Type B pancreatic cell (in vitro differentiated cells): ENCODE measurements at regions not wholly inside any gene's neighbourhood (a gene's known extent, or its start where the extent isn't known, plus 50 kb on each side); places are given as distances from the start of the nearest gene placed in this dataset.

Experiments used
- DNase-seq: peaks from one replicate; pipeline ENCODE4 v3.0.0; 2021; ENCODE audit warnings: mixed read lengths; ENCODE audit not compliant: unreplicated experiment; ENCODE audit errors: extremely low spot score
- H3K27ac Mint-ChIP-seq: 2 replicates; pipeline ENCODE4 v1.8.0; 2021; ENCODE audit warnings: mild to moderate bottlenecking, mixed read lengths
- H3K27me3 Mint-ChIP-seq: 2 replicates; pipeline ENCODE4 v1.8.0; 2021; ENCODE audit warnings: mixed read lengths
- H3K36me3 Mint-ChIP-seq: 2 replicates; pipeline ENCODE4 v1.8.0; 2021; ENCODE audit warnings: mixed read lengths
- H3K4me1 Mint-ChIP-seq: one replicate; pipeline ENCODE4 v1.8.0; 2021; ENCODE audit warnings: mixed read lengths; ENCODE audit not compliant: unreplicated experiment
- H3K4me3 Mint-ChIP-seq: 2 replicates; pipeline ENCODE4 v1.8.0; 2021; ENCODE audit warnings: mild to moderate bottlenecking, mixed read lengths
- H3K9me3 Mint-ChIP-seq: 2 replicates; pipeline ENCODE4 v1.8.0; 2021; ENCODE audit warnings: mixed read lengths
- TF ChIP-seq, protein P1 (sequence below): fragments of 200-600 bp; sonication (generic); conservative IDR thresholded peaks from 2 replicates; pipeline ENCODE4 v1.5.0; 2021; ENCODE audit warnings: antibody characterized with exemption, mild to moderate bottlenecking

DNA sequence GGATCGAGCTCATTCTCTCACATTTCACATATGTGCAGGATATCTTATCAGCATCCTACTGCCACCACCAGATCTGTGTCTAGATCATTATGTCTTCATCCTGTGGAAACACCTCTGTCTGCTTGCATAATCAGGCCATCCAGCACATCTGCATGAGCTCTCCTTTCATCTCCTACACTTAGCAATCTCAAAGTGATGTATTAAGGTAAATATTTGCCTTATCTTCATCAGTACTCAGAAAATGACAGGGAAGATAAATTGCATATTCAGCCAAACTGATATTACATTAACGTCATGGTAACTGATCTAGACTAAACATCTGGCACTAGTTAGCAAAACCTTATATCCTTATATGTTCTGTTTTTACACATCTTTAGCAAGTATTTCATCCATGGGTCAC, 207.3 kb upstream of the PABPC4L start:
- H3K36me3 Mint-ChIP-seq = no peaks in the 10 kb centered on the region
- H3K4me1 Mint-ChIP-seq = no peaks in the 10 kb centered on the region
- H3K27ac Mint-ChIP-seq = no peak overlapping the region
- TF ChIP-seq, protein P1, sequence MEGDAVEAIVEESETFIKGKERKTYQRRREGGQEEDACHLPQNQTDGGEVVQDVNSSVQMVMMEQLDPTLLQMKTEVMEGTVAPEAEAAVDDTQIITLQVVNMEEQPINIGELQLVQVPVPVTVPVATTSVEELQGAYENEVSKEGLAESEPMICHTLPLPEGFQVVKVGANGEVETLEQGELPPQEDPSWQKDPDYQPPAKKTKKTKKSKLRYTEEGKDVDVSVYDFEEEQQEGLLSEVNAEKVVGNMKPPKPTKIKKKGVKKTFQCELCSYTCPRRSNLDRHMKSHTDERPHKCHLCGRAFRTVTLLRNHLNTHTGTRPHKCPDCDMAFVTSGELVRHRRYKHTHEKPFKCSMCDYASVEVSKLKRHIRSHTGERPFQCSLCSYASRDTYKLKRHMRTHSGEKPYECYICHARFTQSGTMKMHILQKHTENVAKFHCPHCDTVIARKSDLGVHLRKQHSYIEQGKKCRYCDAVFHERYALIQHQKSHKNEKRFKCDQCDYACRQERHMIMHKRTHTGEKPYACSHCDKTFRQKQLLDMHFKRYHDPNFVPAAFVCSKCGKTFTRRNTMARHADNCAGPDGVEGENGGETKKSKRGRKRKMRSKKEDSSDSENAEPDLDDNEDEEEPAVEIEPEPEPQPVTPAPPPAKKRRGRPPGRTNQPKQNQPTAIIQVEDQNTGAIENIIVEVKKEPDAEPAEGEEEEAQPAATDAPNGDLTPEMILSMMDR = no peak
- H3K27me3 Mint-ChIP-seq = no peaks in the 10 kb centered on the region
- H3K4me3 Mint-ChIP-seq = no peak overlapping the region
- DNase-seq = no peak
- H3K9me3 Mint-ChIP-seq = no peaks in the 10 kb centered on the region

- H3K4me1 Mint-ChIP-seq = no peaks in the 10 kb centered on the region
- H3K4me3 Mint-ChIP-seq = no peak overlapping the region
- TF ChIP-seq, protein P1 = no peak
Measured at GRCh38 chr4:134401798-134402197, 200.2 kb upstream of the PABPC4L start.

DNA sequence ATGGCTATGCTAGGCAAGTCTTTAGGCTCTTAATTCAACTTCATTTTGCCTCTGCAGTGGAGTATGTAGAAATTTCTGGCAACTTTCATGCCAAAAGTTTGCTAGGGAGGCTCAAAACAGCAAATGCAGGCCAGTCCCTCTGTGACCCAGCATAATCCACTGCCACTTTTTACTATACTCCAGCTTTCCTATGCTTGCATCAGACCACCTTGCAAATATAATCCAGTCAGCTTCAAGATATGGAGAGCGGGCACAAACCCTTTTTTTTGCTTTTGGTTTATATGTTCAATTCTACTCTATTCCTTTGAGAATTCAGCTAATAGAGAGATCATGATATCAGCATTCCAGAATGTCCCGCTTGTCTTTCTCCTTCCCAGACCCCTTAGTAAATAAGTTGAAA, 192.0 kb upstream of the PABPC4L start:
- Mint-ChIP-seq H3K27me3 (peaks cover 31% of the 10 kb centered on the region), H3K27ac (no peak overlapping the region), H3K9me3 (peaks cover 7% of the 10 kb centered on the region), H3K4me1 (no peaks in the 10 kb centered on the region), H3K36me3 (peaks cover 5% of the 10 kb centered on the region), H3K4me3 (no peak overlapping the region)
- TF ChIP-seq, protein P1 = no peak
- no peak for DNase-seq

More at GRCh38 chr4:134401798-134402197, 200.2 kb upstream of the PABPC4L start:
- Mint-ChIP-seq H3K27ac (no peak overlapping the region), H3K36me3 (no peaks in the 10 kb centered on the region), H3K27me3 (peaks cover 5% of the 10 kb centered on the region), H3K9me3 (peaks cover 7% of the 10 kb centered on the region)
- no peak for DNase-seq

- H3K9me3 Mint-ChIP-seq = no peaks in the 10 kb centered on the region
- no peaks in the 10 kb centered on the region for H3K36me3 Mint-ChIP-seq
- no peaks in the 10 kb centered on the region for H3K4me1 Mint-ChIP-seq
- TF ChIP-seq, protein P1 = no peak
- H3K4me3 Mint-ChIP-seq = no peak overlapping the region
- no peak overlapping the region for H3K27ac Mint-ChIP-seq
- no peak for DNase-seq
- H3K27me3 Mint-ChIP-seq = peaks cover 39% of the 10 kb centered on the region
Measured at GRCh38 chr4:134390319-134390718, 188.7 kb upstream of the PABPC4L start.

DNA sequence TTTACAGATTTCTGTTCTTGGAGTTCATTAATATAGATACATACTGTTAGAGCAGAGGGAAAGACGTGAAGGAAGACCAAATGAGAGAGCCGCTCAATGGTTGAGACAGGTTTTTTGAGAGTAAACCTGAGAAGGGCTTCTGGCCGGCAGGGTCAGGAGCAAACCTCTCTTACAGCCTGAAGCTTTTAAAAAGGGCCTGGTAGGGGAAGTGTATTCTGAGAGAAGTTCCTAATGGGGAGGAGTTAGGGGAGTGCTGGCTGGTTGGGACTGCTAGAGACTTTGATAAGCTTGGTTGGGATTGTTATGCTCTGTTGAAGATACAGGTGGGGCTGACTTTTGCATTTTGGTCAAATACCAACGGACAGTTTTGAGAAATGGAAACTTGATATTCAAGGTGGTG, 186.8 kb upstream of the PABPC4L start:
- no peak overlapping the region for H3K27ac Mint-ChIP-seq
- H3K36me3 Mint-ChIP-seq = no peaks in the 10 kb centered on the region
- H3K27me3 Mint-ChIP-seq = peaks cover 42% of the 10 kb centered on the region
- TF ChIP-seq, protein P1 = no peak
- DNase-seq = no peak
- no peaks in the 10 kb centered on the region for H3K9me3 Mint-ChIP-seq
- no peaks in the 10 kb centered on the region for H3K4me1 Mint-ChIP-seq
- no peak overlapping the region for H3K4me3 Mint-ChIP-seq
